Glomerular visceral epithelial cell (primary cell): ENCODE measurements at regions not wholly inside any gene's neighbourhood (a gene's known extent, or its start where the extent isn't known, plus 50 kb on each side); places are given as distances from the start of the nearest gene placed in this dataset.

Source experiments
- DNase-seq: peaks from one replicate; pipeline ENCODE4 v3.0.0-alpha.2; 2016; ENCODE audit errors: extremely low spot score

DNA sequence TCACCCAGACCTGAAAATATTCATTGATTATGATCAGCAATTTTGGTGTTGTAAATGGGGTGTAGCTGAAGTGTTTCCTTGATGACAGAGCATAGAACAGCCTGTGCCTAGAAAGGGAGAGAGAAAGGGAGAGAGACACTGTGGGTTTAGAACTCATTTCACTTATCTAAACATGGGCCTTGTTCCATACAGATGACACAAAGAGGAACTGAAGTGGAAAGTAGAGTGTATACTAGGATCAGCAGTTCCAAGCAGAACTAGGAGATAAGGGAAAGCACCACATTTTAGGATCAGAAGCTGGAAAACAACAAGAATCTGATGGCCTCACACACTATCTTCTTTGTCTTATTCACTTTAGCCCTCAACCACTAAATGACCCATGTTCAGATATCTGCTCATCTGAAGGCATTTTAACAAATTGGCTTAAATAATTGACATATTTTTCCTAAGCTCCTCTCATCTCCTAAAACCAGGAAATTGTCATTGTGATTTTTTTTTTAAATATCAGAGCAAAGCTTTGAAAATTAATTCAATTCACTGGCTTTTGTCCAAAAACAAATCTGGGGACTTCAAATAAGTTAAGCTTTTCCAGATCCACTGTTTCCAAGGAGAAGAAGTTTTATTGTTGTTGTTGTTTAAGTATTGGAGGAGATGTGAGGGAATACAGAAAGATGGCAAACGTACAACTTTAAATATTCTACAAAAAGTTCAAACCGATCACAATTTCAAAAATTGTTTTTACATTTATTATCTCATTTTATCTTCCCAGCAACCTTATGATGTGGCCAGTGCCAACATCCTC lies 103.8 kb downstream of the LYPLAL1 start:
- no peak for DNase-seq

DNA sequence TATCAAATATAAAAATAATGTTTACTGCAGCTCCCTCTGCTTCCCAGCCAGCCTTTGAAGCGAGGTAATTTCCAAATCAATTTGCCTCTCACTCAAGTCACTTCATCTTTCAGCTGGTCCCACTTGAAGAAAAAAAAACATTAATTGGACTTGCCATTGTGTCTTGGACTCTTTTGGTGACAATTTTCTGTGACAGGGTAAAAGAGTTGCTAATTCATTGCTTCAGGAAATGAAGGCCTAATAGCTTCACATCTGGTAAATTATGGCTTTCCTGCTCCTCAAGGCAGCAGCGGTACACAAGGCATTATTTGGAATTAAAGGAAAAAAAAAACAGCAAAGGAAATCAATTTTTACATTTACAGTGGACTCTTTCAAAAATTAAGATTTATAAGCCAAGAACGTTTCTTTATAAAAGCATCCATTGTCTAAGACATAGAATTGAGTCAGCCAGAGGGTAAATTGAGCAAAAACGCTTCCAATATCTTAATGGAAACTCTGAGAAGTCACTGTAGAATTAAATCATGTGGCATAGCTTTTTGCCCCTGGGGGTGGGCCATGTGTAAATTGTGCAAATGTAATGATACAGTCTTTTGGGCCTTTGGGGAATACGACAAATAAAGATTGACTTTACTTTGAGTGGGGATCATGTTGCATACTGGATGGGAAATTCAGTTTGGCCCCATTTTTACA lies 102.5 kb downstream of the LYPLAL1 start:
- no peak for DNase-seq

DNA sequence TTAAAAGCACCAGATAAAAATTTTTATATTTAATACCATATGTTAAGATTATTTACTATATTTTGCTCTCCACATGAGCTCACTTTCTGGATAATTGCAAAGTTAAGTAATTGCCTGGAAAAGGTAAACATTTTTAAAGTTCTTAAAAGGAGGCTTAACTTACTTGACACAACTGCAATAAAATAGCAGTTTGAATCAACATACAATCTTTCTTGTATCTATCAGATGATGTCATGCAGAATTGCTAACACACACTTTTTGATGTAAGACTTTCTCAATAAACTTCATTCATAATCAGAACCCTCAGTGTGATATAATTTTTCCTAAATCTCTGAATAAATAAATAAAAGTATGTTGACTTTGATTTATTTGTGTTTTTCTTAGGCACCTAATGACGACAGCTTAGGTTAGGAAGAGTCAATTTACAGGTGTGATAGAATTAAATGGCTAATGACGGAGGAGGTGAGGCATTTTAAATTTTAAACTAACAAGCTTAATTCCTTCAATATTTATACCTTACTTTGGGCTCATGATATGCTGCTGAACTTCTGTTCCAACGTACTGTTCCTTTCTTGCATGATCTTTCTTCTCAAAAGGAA lies 99.5 kb downstream of the LYPLAL1 start:
- no peak for DNase-seq

DNA sequence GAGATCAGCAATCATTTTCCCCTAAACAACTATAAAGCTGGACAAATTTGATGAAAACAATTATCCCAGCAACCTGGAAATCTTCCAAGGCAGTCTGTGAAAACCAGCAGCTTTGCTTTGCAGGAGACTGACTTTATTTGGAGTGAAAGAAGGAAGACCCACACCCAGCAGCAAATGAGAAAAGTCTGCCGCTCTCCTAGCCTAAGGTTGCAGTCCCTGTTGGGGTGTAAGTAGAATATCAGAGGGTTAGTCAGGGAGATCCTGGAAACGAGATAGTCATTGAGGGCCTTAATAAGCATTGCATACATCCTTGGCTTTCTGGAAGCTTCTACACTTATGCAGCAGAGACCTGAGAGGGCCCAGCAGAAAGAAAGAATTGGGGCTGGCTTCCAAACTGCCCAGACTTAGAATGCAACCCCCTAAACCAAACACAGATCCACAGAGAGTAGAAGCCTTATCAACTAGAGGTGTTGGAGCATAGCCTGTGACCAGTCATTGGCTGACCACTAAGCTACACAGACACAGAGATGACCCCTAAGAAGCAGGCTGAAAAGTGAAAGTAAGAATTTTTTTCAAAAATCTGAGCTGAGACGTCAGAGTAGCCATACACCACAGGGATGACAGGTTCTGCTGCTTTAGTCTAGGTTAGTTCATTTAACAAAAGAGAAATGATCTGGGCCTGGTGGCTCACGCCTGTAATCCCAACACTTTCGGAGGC lies 98.3 kb downstream of the LYPLAL1 start:
- peak; percentile 41 for DNase-seq

DNA sequence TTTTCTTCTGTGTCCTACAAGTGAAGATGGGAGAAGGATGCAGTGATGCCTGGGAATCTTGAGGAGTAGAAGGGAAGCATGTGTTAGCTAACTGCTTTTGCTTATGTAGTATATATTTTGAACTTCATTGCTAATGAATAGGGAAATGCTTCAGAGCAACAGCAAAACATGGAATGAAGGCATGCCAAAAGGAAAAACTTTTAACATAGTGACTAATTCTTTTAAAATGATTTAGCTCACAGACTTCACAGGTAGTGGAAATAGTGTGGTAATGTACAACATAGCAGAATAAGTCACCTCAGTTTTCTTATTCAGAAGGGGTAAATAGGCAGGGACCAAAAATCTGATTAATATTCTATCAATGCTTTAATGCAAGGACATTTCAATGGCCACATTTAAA lies 95.5 kb downstream of the LYPLAL1 start:
- no peak for DNase-seq

DNA sequence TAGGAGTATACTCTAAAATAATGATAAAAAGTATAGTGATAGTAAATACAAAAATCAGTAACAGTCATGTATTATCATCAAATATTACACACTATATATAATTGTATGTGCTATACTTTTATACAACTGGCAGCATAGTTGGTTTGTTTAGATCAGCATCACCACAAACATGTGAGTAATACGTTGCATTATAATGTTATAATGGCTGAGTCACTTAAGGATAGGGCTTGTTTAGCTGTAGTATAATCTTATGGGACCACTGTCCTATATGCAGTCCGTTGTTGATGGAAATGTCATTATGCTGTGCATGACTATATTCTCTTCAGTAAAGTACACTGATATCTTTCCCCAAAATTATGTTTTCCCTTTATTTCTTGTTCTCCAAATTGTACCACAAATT lies 92.8 kb downstream of the LYPLAL1 start:
- no peak for DNase-seq

DNA sequence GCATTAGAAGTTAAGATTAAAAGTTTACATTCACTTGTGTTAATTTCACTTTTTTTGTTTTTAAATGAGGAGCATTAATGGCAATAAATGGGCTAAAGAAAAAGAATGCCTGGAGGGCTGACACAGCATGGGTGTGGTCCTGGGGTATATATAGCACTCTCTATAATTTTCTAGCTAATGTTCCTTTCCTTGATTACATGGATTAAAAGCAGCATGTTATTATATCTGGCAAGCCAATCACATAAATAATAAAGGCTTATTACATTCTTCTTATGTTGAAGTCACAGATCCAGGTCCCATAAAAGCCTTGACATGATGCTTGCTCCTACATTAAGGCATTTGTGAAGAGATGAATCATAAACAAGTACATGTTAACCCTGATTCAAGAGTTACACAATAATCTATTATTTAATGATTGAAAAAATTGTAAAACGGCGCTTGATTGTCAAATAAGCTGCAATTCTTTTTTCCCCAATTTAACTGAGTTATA lies 91.4 kb downstream of the LYPLAL1 start:
- no peak for DNase-seq

DNA sequence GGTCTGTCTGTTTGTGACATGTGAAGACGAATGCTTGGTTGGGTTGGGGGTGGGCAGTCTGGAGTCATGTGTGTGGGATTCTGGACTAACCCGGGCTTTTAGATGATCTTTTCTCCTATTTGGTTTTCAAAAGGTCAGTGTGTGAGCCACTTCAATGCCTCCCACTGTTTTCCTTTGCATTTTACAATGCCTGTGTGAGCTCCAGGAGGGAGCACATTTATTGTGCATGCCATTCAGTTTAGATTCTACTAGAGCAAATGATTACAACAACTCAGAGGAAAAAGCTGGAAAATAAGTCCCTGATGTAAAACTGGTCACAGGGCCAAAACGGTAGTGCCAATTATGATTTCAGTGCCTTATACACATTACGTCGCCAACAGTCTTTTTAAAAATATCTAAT lies 90.9 kb downstream of the LYPLAL1 start:
- DNase-seq: no peak
